ENCODE measurements at regions not wholly inside any gene's neighbourhood (a gene's known extent, or its start where the extent isn't known, plus 50 kb on each side); places are given as distances from the start of the nearest gene placed in this dataset.

- ChIA-PET CTCF (no interaction called here), POLR2A (no interaction called here)
- H3K27me3 Mint-ChIP-seq (ENCODE audit: low read depth), result no peaks in the 10 kb centered on the region
- no peak for ATAC-seq
- no peak for DNase-seq (ENCODE audit: low spot score)
- no peak overlapping the region for H3K27ac Mint-ChIP-seq
- H3K9me3 Mint-ChIP-seq, result no peaks in the 10 kb centered on the region
- TF ChIP-seq ZNF396 (CRISPR knock-in tag; IDR thresholded peaks at IDR 0.05; ENCODE audit: borderline replicate concordance), result no peak
- no peak overlapping the region for H3K4me3 Mint-ChIP-seq
- peaks cover 15% of the 10 kb centered on the region for H3K4me1 Mint-ChIP-seq
- no peaks in the 10 kb centered on the region for H3K36me3 Mint-ChIP-seq
Measured at GRCh38 chr12:69062621-69063237, 129.8 kb upstream of the CPM start.

GRCh38 chr12:69064734-69065443, 131.9 kb upstream of the CPM start:
- CTCF ChIA-PET, result interaction anchor here (0.9 kb wide), 1 partner anchor 132 kb away, joined by 3 read pairs; no protein-coding TSS in a partner anchor
- no peak overlapping the region for H3K27ac Mint-ChIP-seq

More at GRCh38 chr12:69064734-69065443, 131.9 kb upstream of the CPM start:
- ATAC-seq (no peak), DNase-seq (ENCODE audit: low spot score) (no peak)
- Mint-ChIP-seq H3K4me1 (peaks cover 23% of the 10 kb centered on the region), H3K36me3 (no peaks in the 10 kb centered on the region), H3K27me3 (ENCODE audit: low read depth) (no peaks in the 10 kb centered on the region), H3K9me3 (no peaks in the 10 kb centered on the region), H3K4me3 (no peak overlapping the region)
- POLR2A ChIA-PET, result no interaction called here
- TF ChIP-seq MXD4 (CRISPR knock-in tag; IDR thresholded peaks at IDR 0.05; ENCODE audit: borderline replicate concordance) (no peak), SMAD4 (CRISPR knock-in tag; IDR thresholded peaks at IDR 0.05) (no peak), NFYB (CRISPR knock-in tag; conservative IDR thresholded peaks at IDR 0.05; ENCODE audit: low read depth) (no peak), AFF4 (CRISPR knock-in tag; IDR thresholded peaks at IDR 0.05; ENCODE audit: borderline replicate concordance) (no peak), KAT7 (CRISPR knock-in tag; IDR thresholded peaks at IDR 0.05; ENCODE audit: borderline replicate concordance) (no peak), ATF2 (CRISPR knock-in tag; IDR thresholded peaks at IDR 0.05; ENCODE audit: borderline replicate concordance, low read depth) (no peak), E2F4 (CRISPR knock-in tag; IDR thresholded peaks at IDR 0.05; ENCODE audit: borderline replicate concordance, low read depth) (no peak), E2F1 (CRISPR knock-in tag; IDR thresholded peaks at IDR 0.05) (no peak), ZNF281 (CRISPR knock-in tag; IDR thresholded peaks at IDR 0.05) (no peak), ZBTB21 (CRISPR knock-in tag; IDR thresholded peaks at IDR 0.05; ENCODE audit: borderline replicate concordance) (no peak)
